ENCODE measurements at regions not wholly inside any gene's neighbourhood (a gene's known extent, or its start where the extent isn't known, plus 50 kb on each side); places are given as distances from the start of the nearest gene placed in this dataset.

DNA sequence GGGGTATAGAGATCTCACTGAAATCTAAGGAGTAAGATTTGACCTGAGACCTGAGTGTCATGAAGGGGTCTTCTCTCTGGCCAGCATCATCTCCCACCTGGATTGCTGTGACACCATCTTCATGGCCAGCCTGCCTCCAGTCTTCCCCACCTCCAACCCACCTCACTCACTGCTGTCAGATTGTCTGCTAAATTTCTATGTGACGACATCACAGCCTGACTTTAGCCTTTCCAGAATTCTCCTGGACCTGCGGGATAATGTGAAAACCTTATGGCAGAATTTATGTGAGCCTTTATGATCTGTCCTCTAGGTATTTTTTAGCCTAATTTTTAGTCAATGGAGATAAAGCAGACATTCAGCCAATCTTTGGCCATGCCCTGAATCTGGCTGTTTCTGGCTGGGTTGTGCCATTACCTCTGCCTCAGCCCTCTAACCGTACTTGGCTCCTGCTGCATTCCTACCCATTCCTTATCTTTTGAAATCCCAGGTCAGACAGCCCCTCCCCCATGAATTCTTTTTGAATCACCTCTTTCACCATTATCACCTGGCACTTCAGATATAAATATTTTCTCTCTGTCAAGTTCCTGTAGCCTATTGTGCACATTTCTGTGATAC lies 66.4 kb upstream of the MMADHC start:
- Histone ChIP-seq H3K36me3 (no peaks in the 10 kb centered on the region), H3K27ac (no peak overlapping the region), H3K4me3 (no peak overlapping the region), H3K27me3 (replicated peaks in 1 of 7) (no peaks in the 10 kb centered on the region), H3K9me3 (peaks cover 0 to 8% (median 4%) of the 10 kb centered on the region in 8 donors), H3K4me1 (no peaks in the 10 kb centered on the region)
- TF ChIP-seq POLR2AphosphoS5 (IDR thresholded peaks at IDR 0.05) = no peak
- TF ChIP-seq, protein P1, sequence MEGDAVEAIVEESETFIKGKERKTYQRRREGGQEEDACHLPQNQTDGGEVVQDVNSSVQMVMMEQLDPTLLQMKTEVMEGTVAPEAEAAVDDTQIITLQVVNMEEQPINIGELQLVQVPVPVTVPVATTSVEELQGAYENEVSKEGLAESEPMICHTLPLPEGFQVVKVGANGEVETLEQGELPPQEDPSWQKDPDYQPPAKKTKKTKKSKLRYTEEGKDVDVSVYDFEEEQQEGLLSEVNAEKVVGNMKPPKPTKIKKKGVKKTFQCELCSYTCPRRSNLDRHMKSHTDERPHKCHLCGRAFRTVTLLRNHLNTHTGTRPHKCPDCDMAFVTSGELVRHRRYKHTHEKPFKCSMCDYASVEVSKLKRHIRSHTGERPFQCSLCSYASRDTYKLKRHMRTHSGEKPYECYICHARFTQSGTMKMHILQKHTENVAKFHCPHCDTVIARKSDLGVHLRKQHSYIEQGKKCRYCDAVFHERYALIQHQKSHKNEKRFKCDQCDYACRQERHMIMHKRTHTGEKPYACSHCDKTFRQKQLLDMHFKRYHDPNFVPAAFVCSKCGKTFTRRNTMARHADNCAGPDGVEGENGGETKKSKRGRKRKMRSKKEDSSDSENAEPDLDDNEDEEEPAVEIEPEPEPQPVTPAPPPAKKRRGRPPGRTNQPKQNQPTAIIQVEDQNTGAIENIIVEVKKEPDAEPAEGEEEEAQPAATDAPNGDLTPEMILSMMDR (IDR thresholded peaks at IDR 0.05 in 8 of 11, conservative IDR thresholded peaks at IDR 0.05 in 3 of 11) = no peak
- TF ChIP-seq POLR2A (IDR thresholded peaks at IDR 0.05) = no peak
- WGBS, 5 donors = 77 to 91% (median 82%) methylated on average over 3 of the region's 3 CpGs
- no peak for DNase-seq
- intact Hi-C loops (cut with DNase I; ENCODE audit: low total_unique reads) = no loop called here

DNA sequence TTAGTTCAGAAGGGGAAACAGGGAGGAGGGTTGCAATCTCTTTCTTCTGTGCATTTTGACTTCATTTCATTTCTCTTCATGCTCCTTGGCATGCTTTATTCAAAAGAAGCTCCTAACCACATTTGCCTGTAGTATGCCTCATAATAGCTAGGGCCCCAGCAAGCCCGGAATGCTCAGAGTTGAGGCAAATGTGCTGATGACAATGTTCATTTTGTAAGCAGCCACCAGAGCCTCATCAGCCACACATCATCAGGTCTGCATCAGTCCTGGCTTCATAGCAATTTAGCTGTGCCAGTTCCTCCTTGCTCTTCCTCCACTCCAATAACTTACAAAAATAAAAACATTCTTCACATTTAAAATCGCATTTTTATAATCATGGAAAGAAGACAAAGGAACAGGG lies 65.4 kb upstream of the MMADHC start:
- no peak for DNase-seq
- Histone ChIP-seq H3K27ac (no peak overlapping the region), H3K9me3 (peaks cover 0 to 8% (median 4%) of the 10 kb centered on the region in 8 donors), H3K4me3 (no peak overlapping the region), H3K36me3 (no peaks in the 10 kb centered on the region), H3K27me3 (replicated peaks in 1 of 7) (no peaks in the 10 kb centered on the region), H3K4me1 (no peaks in the 10 kb centered on the region)
- intact Hi-C loops (cut with DNase I; ENCODE audit: low total_unique reads) = no loop called here
- TF ChIP-seq, protein P1 (IDR thresholded peaks at IDR 0.05 in 8 of 11, conservative IDR thresholded peaks at IDR 0.05 in 3 of 11) = no peak
- WGBS, 5 donors = 81 to 92% (median 90%) methylated on average over 2 of the region's 2 CpGs

DNA sequence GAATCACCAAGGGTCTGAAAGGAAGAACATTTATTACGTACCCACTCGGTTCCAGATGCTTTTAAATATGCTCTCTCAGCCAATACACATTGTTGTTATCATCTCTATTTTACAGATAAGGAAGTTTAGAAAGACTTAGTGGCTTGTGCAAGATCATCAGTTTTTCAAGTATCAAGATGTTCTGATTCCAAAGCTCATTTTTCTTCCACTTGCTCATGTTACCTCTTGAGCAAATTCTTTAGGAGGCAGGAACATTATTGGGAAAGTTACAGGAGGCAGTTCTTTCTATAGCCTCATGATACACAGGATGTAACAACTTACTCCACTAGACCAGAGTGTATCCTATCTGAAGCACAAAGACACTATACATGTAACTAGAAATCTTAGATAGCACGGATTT lies 65.0 kb upstream of the MMADHC start:
- no peak overlapping the region for H3K27ac ChIP-seq

DNA sequence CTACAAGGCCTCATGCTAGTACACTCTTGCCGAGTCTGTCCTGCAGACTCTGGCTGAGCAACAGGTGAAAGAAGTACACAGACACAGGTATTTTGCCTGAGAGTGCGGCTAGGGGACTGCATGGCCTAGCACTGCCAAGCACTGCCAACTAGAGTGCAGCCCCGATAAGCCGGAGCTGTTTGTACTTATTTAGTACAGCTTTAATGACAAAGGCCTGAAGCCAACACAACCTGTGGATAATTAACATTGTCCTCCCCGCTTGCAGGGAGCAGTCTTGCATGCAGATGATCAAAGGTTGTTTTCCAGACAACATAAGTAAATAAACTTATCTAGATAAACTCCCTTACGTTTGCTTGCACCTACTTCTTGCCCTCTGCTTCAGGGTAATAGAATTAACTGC lies 63.7 kb upstream of the MMADHC start:
- WGBS, 5 donors = 79 to 92% (median 88%) methylated on average over 6 of the region's 6 CpGs
- Histone ChIP-seq H3K36me3 (no peaks in the 10 kb centered on the region), H3K4me3 (no peak overlapping the region), H3K27ac (no peak overlapping the region), H3K9me3 (peaks cover 0 to 7% (median 4%) of the 10 kb centered on the region in 8 donors), H3K4me1 (no peaks in the 10 kb centered on the region), H3K27me3 (replicated peaks in 1 of 7) (no peaks in the 10 kb centered on the region)
- no peak for TF ChIP-seq POLR2AphosphoS5 (IDR thresholded peaks at IDR 0.05)
- TF ChIP-seq POLR2A (IDR thresholded peaks at IDR 0.05) = no peak
- TF ChIP-seq, protein P1 (IDR thresholded peaks at IDR 0.05 in 8 of 11, conservative IDR thresholded peaks at IDR 0.05 in 3 of 11) = no peak
- no peak for DNase-seq
- intact Hi-C loops (cut with DNase I; ENCODE audit: low total_unique reads) = no loop called here

More for the DNA sequence above, 65.0 kb upstream of the MMADHC start:
- Histone ChIP-seq H3K9me3 (peaks cover 0 to 8% (median 4%) of the 10 kb centered on the region in 8 donors), H3K4me3 (no peak overlapping the region), H3K36me3 (no peaks in the 10 kb centered on the region), H3K27me3 (replicated peaks in 1 of 7) (no peaks in the 10 kb centered on the region), H3K4me1 (no peaks in the 10 kb centered on the region)
- 70 to 86% (median 76%) methylated on average over 3 of the region's 3 CpGs for WGBS, 5 donors
- intact Hi-C loops (cut with DNase I; ENCODE audit: low total_unique reads) = no loop called here
- TF ChIP-seq POLR2AphosphoS5 (IDR thresholded peaks at IDR 0.05) (no peak), POLR2A (IDR thresholded peaks at IDR 0.05) (no peak)
- TF ChIP-seq, protein P1 (IDR thresholded peaks at IDR 0.05 in 8 of 11, conservative IDR thresholded peaks at IDR 0.05 in 3 of 11) = no peak
- DNase-seq = no peak

Data from spleen (tissue), 11 donors.